ENCODE measurements at regions not wholly inside any gene's neighbourhood (a gene's known extent, or its start where the extent isn't known, plus 50 kb on each side); places are given as distances from the start of the nearest gene placed in this dataset.
"Not testable (repeated sequence)": the region's sequence is repeated elsewhere in the genome, so short reads cannot be mapped to it uniquely, and the experiment has no call there.

- TF ChIP-seq, protein P1, sequence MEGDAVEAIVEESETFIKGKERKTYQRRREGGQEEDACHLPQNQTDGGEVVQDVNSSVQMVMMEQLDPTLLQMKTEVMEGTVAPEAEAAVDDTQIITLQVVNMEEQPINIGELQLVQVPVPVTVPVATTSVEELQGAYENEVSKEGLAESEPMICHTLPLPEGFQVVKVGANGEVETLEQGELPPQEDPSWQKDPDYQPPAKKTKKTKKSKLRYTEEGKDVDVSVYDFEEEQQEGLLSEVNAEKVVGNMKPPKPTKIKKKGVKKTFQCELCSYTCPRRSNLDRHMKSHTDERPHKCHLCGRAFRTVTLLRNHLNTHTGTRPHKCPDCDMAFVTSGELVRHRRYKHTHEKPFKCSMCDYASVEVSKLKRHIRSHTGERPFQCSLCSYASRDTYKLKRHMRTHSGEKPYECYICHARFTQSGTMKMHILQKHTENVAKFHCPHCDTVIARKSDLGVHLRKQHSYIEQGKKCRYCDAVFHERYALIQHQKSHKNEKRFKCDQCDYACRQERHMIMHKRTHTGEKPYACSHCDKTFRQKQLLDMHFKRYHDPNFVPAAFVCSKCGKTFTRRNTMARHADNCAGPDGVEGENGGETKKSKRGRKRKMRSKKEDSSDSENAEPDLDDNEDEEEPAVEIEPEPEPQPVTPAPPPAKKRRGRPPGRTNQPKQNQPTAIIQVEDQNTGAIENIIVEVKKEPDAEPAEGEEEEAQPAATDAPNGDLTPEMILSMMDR (IDR thresholded peaks at IDR 0.05): not testable (repeated sequence)
- TF ChIP-seq POLR2A, EP300 (IDR thresholded peaks at IDR 0.05): not testable (repeated sequence)
Observed at GRCh38 chr10:4149460-4149859, 364.5 kb upstream of the KLF6 start.
